SU-DHL-6 (cell line): ENCODE measurements at regions not wholly inside any gene's neighbourhood (a gene's known extent, or its start where the extent isn't known, plus 50 kb on each side); places are given as distances from the start of the nearest gene placed in this dataset.

ENCODE experiments used
- H2AFZ ChIP-seq: fragments of 200-600 bp; sonication (generic); 2 replicates; pipeline ENCODE4 v1.6.1; 2014; ENCODE audit warnings: low read depth, mild to moderate bottlenecking, moderate library complexity, mixed read lengths, antibody characterized with exemption, low read length; ENCODE audit not compliant: severe bottlenecking
- H3F3A ChIP-seq: fragments of 200-600 bp; shearing (Covaris generic); 2 replicates; pipeline ENCODE4 v1.6.0; 2016; ENCODE audit warnings: antibody characterized with exemption, mild to moderate bottlenecking; ENCODE audit not compliant: insufficient read depth
- H3K27ac ChIP-seq: fragments of 200-600 bp; sonication (generic); 2 replicates; pipeline ENCODE4 v1.5.1; 2016; ENCODE audit warnings: low read depth, mild to moderate bottlenecking, low read length, moderate library complexity, mixed read lengths
- H3K27me3 ChIP-seq: fragments of 200-600 bp; sonication (generic), shearing (Covaris generic); 2 replicates; pipeline ENCODE4 v1.6.0; 2014; ENCODE audit warnings: mild to moderate bottlenecking, low read length
- H3K36me3 ChIP-seq: fragments of 200-600 bp; sonication (generic); 2 replicates; pipeline ENCODE4 v1.6.1; 2014; ENCODE audit warnings: mild to moderate bottlenecking, low read length, mixed read lengths
- H3K4me2 ChIP-seq: fragments of 300-600, 200-600 bp; shearing (Covaris generic), sonication (generic); 2 replicates; pipeline ENCODE4 v1.6.0; 2014; ENCODE audit warnings: low read length, low read depth, mild to moderate bottlenecking; ENCODE audit not compliant: poor library complexity, severe bottlenecking
- H3K4me3 ChIP-seq: fragments of 200-600 bp; sonication (generic); 2 replicates; pipeline ENCODE4 v1.5.1; 2014; ENCODE audit warnings: antibody characterized with exemption, low read length, mild to moderate bottlenecking, mixed read lengths; ENCODE audit not compliant: insufficient read depth, poor library complexity, severe bottlenecking
- H3K79me2 ChIP-seq: fragments of 200-600 bp; sonication (generic); 2 replicates; pipeline ENCODE4 v1.6.1; 2014; ENCODE audit warnings: mild to moderate bottlenecking, low read length, moderate library complexity; ENCODE audit not compliant: insufficient read depth
- H3K9ac ChIP-seq: fragments of 200-600 bp; sonication (generic); 2 replicates; pipeline ENCODE4 v1.7.0; 2014; ENCODE audit warnings: mild to moderate bottlenecking, low read length
- H3K9me2 ChIP-seq: fragments of 200-600 bp; sonication (generic); replicated peaks from 2 replicates; pipeline ENCODE4 v1.6.1; 2014; ENCODE audit warnings: low read length; ENCODE audit not compliant: insufficient read depth
- H3K9me3 ChIP-seq: fragments of 200-600 bp; sonication (generic); 2 replicates; pipeline ENCODE4 v1.6.1; 2014; ENCODE audit warnings: low read length, mixed read lengths; ENCODE audit not compliant: insufficient read depth
- H4K20me1 ChIP-seq: fragments of 200-600 bp; sonication (generic); 2 replicates; pipeline ENCODE4 v1.6.1; 2014; ENCODE audit warnings: low read depth, mild to moderate bottlenecking, antibody characterized with exemption, low read length, moderate library complexity, mixed read lengths
- CTCF ChIP-seq: fragments of 200-600 bp; sonication (generic); IDR thresholded peaks from one replicate; pipeline ENCODE4 v1.5.1; 2017; ENCODE audit warnings: antibody characterized with exemption, mild to moderate bottlenecking, low read length, moderate library complexity; ENCODE audit not compliant: insufficient read depth, poor library complexity, severe bottlenecking
- EZH2phosphoT487 ChIP-seq: fragments of 200-600 bp; sonication (generic), shearing (Covaris generic); conservative IDR thresholded peaks from 2 replicates; pipeline ENCODE4 v1.6.1; 2018; ENCODE audit warnings: mild to moderate bottlenecking, antibody characterized with exemption, low read length, moderate library complexity, mixed read lengths

GRCh38 chr11:19635332-19635731, 77.3 kb upstream of the NAV2 start:
- no peaks in the 10 kb centered on the region for H3K9me2 ChIP-seq
- no peaks in the 10 kb centered on the region for H3K36me3 ChIP-seq
- no peak overlapping the region for H2AFZ ChIP-seq
- H4K20me1 ChIP-seq = no peaks in the 10 kb centered on the region
- no peaks in the 10 kb centered on the region for H3K9me3 ChIP-seq
- no peaks in the 10 kb centered on the region for H3K79me2 ChIP-seq
- TF ChIP-seq CTCF (no peak), EZH2phosphoT487 (no peak)
- H3K9ac ChIP-seq = no peak overlapping the region
- no peak overlapping the region for H3K4me3 ChIP-seq
- no peak overlapping the region for H3K27ac ChIP-seq
- no peaks in the 10 kb centered on the region for H3F3A ChIP-seq
- no peak overlapping the region for H3K4me2 ChIP-seq
- H3K27me3 ChIP-seq = no peaks in the 10 kb centered on the region

GRCh38 chr11:19633276-19633675, 79.4 kb upstream of the NAV2 start:
- H3K4me3 ChIP-seq = no peak overlapping the region
- no peaks in the 10 kb centered on the region for H4K20me1 ChIP-seq
- H2AFZ ChIP-seq = no peak overlapping the region
- no peaks in the 10 kb centered on the region for H3K9me2 ChIP-seq
- no peak overlapping the region for H3K4me2 ChIP-seq
- TF ChIP-seq CTCF = no peak
- no peak for TF ChIP-seq EZH2phosphoT487
- H3K27ac ChIP-seq = no peak overlapping the region
- H3F3A ChIP-seq = no peaks in the 10 kb centered on the region
- H3K9me3 ChIP-seq = no peaks in the 10 kb centered on the region
- H3K27me3 ChIP-seq = no peaks in the 10 kb centered on the region
- H3K36me3 ChIP-seq = no peaks in the 10 kb centered on the region
- H3K9ac ChIP-seq = no peak overlapping the region
- no peaks in the 10 kb centered on the region for H3K79me2 ChIP-seq

- no peaks in the 10 kb centered on the region for H4K20me1 ChIP-seq
- H3K79me2 ChIP-seq = no peaks in the 10 kb centered on the region
- no peak overlapping the region for H3K4me2 ChIP-seq
- no peaks in the 10 kb centered on the region for H3K27me3 ChIP-seq
- H3K9ac ChIP-seq = no peak overlapping the region
- H3K9me2 ChIP-seq = no peaks in the 10 kb centered on the region
- TF ChIP-seq CTCF = no peak
- no peaks in the 10 kb centered on the region for H3K36me3 ChIP-seq
- H3K4me3 ChIP-seq = no peak overlapping the region
- no peaks in the 10 kb centered on the region for H3K9me3 ChIP-seq
- no peak overlapping the region for H3K27ac ChIP-seq
- H2AFZ ChIP-seq = no peak overlapping the region
- H3F3A ChIP-seq = no peaks in the 10 kb centered on the region
Observed at GRCh38 chr11:19632499-19632834, 80.2 kb upstream of the NAV2 start.
